PC-9 (cell line): ENCODE measurements at regions not wholly inside any gene's neighbourhood (a gene's known extent, or its start where the extent isn't known, plus 50 kb on each side); places are given as distances from the start of the nearest gene placed in this dataset.

Experiments
- BruUV-seq: library from RNA; stranded (reverse); fragments of 400-500 nt; replicated peaks from 2 replicates; lab custom pipeline; 2021; lab: Mats Ljungman, UMichigan
- CTCF ChIA-PET: fragments of 300-600 bp; sonication (Branson Sonifier 250); formaldehyde crosslinking; loops from one replicate; lab custom pipeline; 2022; ENCODE audit warnings: antibody characterized with exemption; lab: Charles Lee
- POLR2A ChIA-PET: fragments of 300-600 bp; sonication (Branson Sonifier 250); formaldehyde crosslinking; loops from one replicate; lab custom pipeline; 2022; ENCODE audit warnings: antibody characterized with exemption; ENCODE audit not compliant: unreplicated experiment; lab: Charles Lee
- DNase-seq, 2 experiments: peaks; one replicate each; pipeline versions ENCODE4 v3.0.0 to v3.0.0-alpha.2; 2015 to 2022; ENCODE audit warnings: mixed read lengths in 1 of 2
- H2AFZ ChIP-seq: fragments of 200-600 bp; sonication (generic); 2 replicates; pipeline ENCODE4 v1.8.1; 2017; ENCODE audit warnings: antibody characterized with exemption
- H3F3A ChIP-seq: fragments of 200-600 bp; sonication (generic); 2 replicates; pipeline ENCODE4 v1.8.1; 2017; ENCODE audit warnings: antibody characterized with exemption, mild to moderate bottlenecking, low read depth; ENCODE audit not compliant: insufficient read depth
- H3K27ac ChIP-seq: fragments of 200-600 bp; sonication (generic); 2 replicates; pipeline ENCODE4 v1.6.1; 2016; ENCODE audit warnings: mixed run types
- H3K27me3 ChIP-seq: fragments of 200-600 bp; sonication (generic); 2 replicates; pipeline ENCODE4 v1.6.1; 2016; ENCODE audit warnings: low read depth, mixed run types; ENCODE audit not compliant: insufficient read depth
- H3K36me3 ChIP-seq: fragments of 200-600 bp; sonication (generic); 2 replicates; pipeline ENCODE4 v1.6.1; 2016; ENCODE audit warnings: low read depth, mixed run types
- H3K4me1 ChIP-seq: fragments of 200-600 bp; sonication (generic); replicated peaks from 2 replicates; pipeline ENCODE4 v1.6.1; 2016; ENCODE audit warnings: mixed run types; ENCODE audit not compliant: insufficient read depth
- H3K4me2 ChIP-seq: fragments of 200-600 bp; sonication (generic); 2 replicates; pipeline ENCODE4 v1.6.1; 2017; ENCODE audit warnings: mixed run types
- H3K4me3 ChIP-seq: fragments of 200-600 bp; sonication (generic); 2 replicates; pipeline ENCODE4 v1.6.1; 2016; ENCODE audit warnings: mixed run types
- H3K79me2 ChIP-seq: fragments of 200-600 bp; sonication (generic); 2 replicates; pipeline ENCODE4 v1.6.1; 2017; ENCODE audit warnings: low read depth, mixed run types
- H3K9me2 ChIP-seq: fragments of 200-600 bp; sonication (generic); 2 replicates; pipeline ENCODE4 v1.8.1; 2017; ENCODE audit warnings: mild to moderate bottlenecking; ENCODE audit not compliant: insufficient read depth
- H3K9me3 ChIP-seq: fragments of 200-600 bp; sonication (generic); 2 replicates; pipeline ENCODE4 v1.8.1; 2016; ENCODE audit warnings: low read depth; ENCODE audit not compliant: insufficient read depth
- H4K20me1 ChIP-seq: fragments of 200-600 bp; sonication (generic); 2 replicates; pipeline ENCODE4 v1.8.1; 2017; ENCODE audit not compliant: insufficient read depth
- EZH2 ChIP-seq: fragments of 200-600 bp; sonication (generic); IDR thresholded peaks from 2 replicates; pipeline ENCODE4 v1.8.0; 2017; ENCODE audit warnings: antibody characterized with exemption, low read depth
- intact Hi-C: fragments of 100-400 bp; cut with micrococcal nuclease; formaldehyde crosslinking; loops from one replicate; pipeline ENCODE4 v1.10.0; 2022; ENCODE audit not compliant: unreplicated experiment
- TF ChIP-seq, protein P1 (sequence below): fragments of 200-600 bp; sonication (generic); conservative IDR thresholded peaks from 2 replicates; pipeline ENCODE4 v1.6.1; 2017; ENCODE audit warnings: mixed run types, antibody characterized with exemption, mild to moderate bottlenecking, moderate library complexity

DNA sequence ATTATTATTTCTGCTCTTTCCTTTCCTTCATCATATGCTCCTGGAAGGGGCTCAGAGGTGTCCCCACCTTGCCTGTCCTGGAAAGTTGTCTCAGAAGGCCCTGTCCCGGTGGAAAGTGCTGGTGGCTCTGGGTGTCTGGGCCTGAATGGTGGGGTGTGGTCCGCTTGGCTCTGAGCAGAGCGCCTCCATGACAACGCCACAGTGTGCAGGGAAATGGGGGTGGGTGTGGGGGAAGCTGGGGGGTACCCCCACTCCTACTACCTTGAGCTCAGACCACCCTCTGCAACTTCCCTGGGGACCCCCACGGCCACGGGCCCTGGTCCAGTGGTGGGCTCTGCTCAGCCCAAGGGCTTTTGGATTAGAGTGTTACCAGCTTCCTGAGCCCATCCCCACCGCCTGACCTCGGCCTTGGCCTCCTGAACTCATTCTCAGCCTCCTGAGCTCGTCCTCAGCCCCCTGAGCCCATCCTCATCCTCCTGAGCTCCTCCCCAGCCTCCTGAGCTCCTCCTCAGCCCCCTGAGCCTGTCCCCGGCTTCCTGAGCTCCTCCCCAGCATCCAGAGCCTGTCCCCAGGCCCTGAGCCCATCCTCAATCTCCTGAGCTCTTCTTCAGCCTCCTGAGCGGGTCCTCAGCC, 106.4 kb upstream of the FAM20C start:
- Histone ChIP-seq H3F3A (peaks cover 27% of the 10 kb centered on the region), H4K20me1 (no peaks in the 10 kb centered on the region), H3K36me3 (no peaks in the 10 kb centered on the region), H3K4me2 (no peak overlapping the region), H3K4me3 (no peak overlapping the region), H3K9me3 (no peaks in the 10 kb centered on the region), H2AFZ (no peak overlapping the region), H3K27me3 (no peaks in the 10 kb centered on the region), H3K79me2 (no peaks in the 10 kb centered on the region), H3K27ac (no peak overlapping the region), H3K9me2 (no peaks in the 10 kb centered on the region), H3K4me1 (peaks cover 36% of the 10 kb centered on the region)
- ChIA-PET POLR2A (no interaction called here), CTCF (no interaction called here)
- no TSS peak for BruUV-seq
- TF ChIP-seq EZH2 = no peak
- TF ChIP-seq, protein P1, sequence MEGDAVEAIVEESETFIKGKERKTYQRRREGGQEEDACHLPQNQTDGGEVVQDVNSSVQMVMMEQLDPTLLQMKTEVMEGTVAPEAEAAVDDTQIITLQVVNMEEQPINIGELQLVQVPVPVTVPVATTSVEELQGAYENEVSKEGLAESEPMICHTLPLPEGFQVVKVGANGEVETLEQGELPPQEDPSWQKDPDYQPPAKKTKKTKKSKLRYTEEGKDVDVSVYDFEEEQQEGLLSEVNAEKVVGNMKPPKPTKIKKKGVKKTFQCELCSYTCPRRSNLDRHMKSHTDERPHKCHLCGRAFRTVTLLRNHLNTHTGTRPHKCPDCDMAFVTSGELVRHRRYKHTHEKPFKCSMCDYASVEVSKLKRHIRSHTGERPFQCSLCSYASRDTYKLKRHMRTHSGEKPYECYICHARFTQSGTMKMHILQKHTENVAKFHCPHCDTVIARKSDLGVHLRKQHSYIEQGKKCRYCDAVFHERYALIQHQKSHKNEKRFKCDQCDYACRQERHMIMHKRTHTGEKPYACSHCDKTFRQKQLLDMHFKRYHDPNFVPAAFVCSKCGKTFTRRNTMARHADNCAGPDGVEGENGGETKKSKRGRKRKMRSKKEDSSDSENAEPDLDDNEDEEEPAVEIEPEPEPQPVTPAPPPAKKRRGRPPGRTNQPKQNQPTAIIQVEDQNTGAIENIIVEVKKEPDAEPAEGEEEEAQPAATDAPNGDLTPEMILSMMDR = no peak
- intact Hi-C loops = no loop called here
- no peak for DNase-seq

DNA sequence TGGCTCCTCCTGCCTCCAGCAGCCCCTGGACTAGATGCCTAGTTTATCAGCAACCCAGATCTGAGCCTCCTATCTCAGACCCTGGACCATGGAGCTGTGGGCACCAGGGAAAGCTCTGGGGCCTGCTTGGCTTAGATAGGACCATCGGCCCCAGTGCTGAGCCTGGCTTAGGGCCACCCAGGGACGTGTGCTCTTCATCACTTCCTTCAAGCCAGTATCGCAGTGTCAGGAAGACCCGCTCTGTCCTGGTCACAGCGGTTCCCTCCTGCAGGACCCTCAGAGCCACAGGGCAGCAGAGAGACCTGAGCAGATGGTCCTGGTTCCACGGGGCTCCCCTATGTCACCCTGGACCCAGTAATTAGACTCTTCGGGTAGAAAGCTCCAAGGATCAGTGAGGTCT, 105.7 kb upstream of the FAM20C start:
- TF ChIP-seq EZH2 = no peak
- TF ChIP-seq, protein P1 = no peak
- no peak overlapping the region for H2AFZ ChIP-seq
- CTCF ChIA-PET = no interaction called here
- intact Hi-C loops = no loop called here
- H3F3A ChIP-seq = peaks cover 33% of the 10 kb centered on the region
- no peaks in the 10 kb centered on the region for H3K79me2 ChIP-seq
- no TSS peak for BruUV-seq
- no peaks in the 10 kb centered on the region for H3K9me3 ChIP-seq
- DNase-seq = no peak
- POLR2A ChIA-PET = no interaction called here
- no peaks in the 10 kb centered on the region for H4K20me1 ChIP-seq
- H3K36me3 ChIP-seq = no peaks in the 10 kb centered on the region
- H3K27ac ChIP-seq = no peak overlapping the region
- no peak overlapping the region for H3K4me3 ChIP-seq
- H3K4me1 ChIP-seq = peaks cover 42% of the 10 kb centered on the region
- H3K9me2 ChIP-seq = no peaks in the 10 kb centered on the region
- H3K27me3 ChIP-seq = no peaks in the 10 kb centered on the region
- no peak overlapping the region for H3K4me2 ChIP-seq

GRCh38 chr7:87047-87446, 105.3 kb upstream of the FAM20C start:
- H3K4me3 ChIP-seq = no peak overlapping the region

More at GRCh38 chr7:87047-87446, 105.3 kb upstream of the FAM20C start:
- Histone ChIP-seq H2AFZ (no peak overlapping the region), H3K4me1 (peaks cover 46% of the 10 kb centered on the region), H3K4me2 (no peak overlapping the region), H3K9me3 (no peaks in the 10 kb centered on the region), H3K27ac (no peak overlapping the region), H3K27me3 (no peaks in the 10 kb centered on the region), H3K9me2 (no peaks in the 10 kb centered on the region), H3K36me3 (no peaks in the 10 kb centered on the region), H3F3A (peaks cover 35% of the 10 kb centered on the region), H3K79me2 (no peaks in the 10 kb centered on the region), H4K20me1 (no peaks in the 10 kb centered on the region)
- BruUV-seq = no TSS peak
- TF ChIP-seq, protein P1 = no peak
- TF ChIP-seq EZH2 = no peak
- ChIA-PET POLR2A (no interaction called here), CTCF (no interaction called here)
- intact Hi-C loops = no loop called here
- DNase-seq = no peak
